H9 (cell line): ENCODE measurements at regions not wholly inside any gene's neighbourhood (a gene's known extent, or its start where the extent isn't known, plus 50 kb on each side); places are given as distances from the start of the nearest gene placed in this dataset.

Experiments used
- DNase-seq: peaks from one replicate; pipeline ENCODE4 v3.0.0-alpha.2; 2017
- H2AFZ ChIP-seq: one replicate; pipeline ENCODE4 v1.6.1; 2013; ENCODE audit warnings: mild to moderate bottlenecking, low read length, control low read depth, moderate library complexity
- H2AK5ac ChIP-seq: 2 replicates; pipeline ENCODE4 v1.6.1; 2013; ENCODE audit warnings: low read length, control low read depth, mixed read lengths; ENCODE audit not compliant: insufficient read length
- H2BK120ac ChIP-seq: one replicate; pipeline ENCODE4 v1.6.1; 2013; ENCODE audit warnings: low read depth, mild to moderate bottlenecking, low read length, control low read depth, inconsistent platforms; ENCODE audit not compliant: poor library complexity, severe bottlenecking
- H2BK12ac ChIP-seq: 2 replicates; pipeline ENCODE4 v1.6.1; 2013; ENCODE audit warnings: low read length, control low read depth, mixed read lengths, low read depth; ENCODE audit not compliant: insufficient read length
- H2BK15ac ChIP-seq: 2 replicates; pipeline ENCODE4 v1.6.1; 2013; ENCODE audit warnings: low read depth, low read length, control low read depth
- H2BK20ac ChIP-seq: one replicate; pipeline ENCODE4 v1.6.1; 2013; ENCODE audit warnings: low read depth, mild to moderate bottlenecking, low read length, control low read depth, inconsistent platforms; ENCODE audit not compliant: poor library complexity, severe bottlenecking
- H2BK5ac ChIP-seq: 2 replicates; pipeline ENCODE4 v1.6.1; 2013; ENCODE audit warnings: low read length, control low read depth, mixed read lengths; ENCODE audit not compliant: insufficient read length
- H3K14ac ChIP-seq: 2 replicates; pipeline ENCODE4 v1.6.1; 2013; ENCODE audit warnings: low read length, control low read depth; ENCODE audit not compliant: insufficient read depth
- H3K18ac ChIP-seq: 2 replicates; pipeline ENCODE4 v1.6.1; 2013; ENCODE audit warnings: low read depth, mild to moderate bottlenecking, mixed read lengths, low read length, control low read depth; ENCODE audit not compliant: insufficient read length
- H3K23ac ChIP-seq: 2 replicates; pipeline ENCODE4 v1.6.1; 2013; ENCODE audit warnings: low read length, control low read depth, mixed read lengths, low read depth; ENCODE audit not compliant: insufficient read length
- H3K23me2 ChIP-seq: 2 replicates; pipeline ENCODE4 v1.6.1; 2013; ENCODE audit warnings: low read depth, mild to moderate bottlenecking, mixed read lengths, low read length, control low read depth; ENCODE audit not compliant: insufficient read length, poor library complexity, severe bottlenecking
- H3K27ac ChIP-seq: 2 replicates; pipeline ENCODE4 v1.5.1; 2013; ENCODE audit warnings: low read length, control low read depth, mixed read lengths, low read depth; ENCODE audit not compliant: insufficient read length
- H3K27me3 ChIP-seq: 2 replicates; pipeline ENCODE4 v1.6.1; 2013; ENCODE audit warnings: low read length, control low read depth, inconsistent platforms; ENCODE audit not compliant: insufficient read depth
- H3K4ac ChIP-seq: 2 replicates; pipeline ENCODE4 v1.6.1; 2013; ENCODE audit warnings: low read depth, mild to moderate bottlenecking, control low read depth, inconsistent platforms, low read length, moderate library complexity
- H3K4me1 ChIP-seq: 2 replicates; pipeline ENCODE4 v1.6.1; 2013; ENCODE audit warnings: low read length, control low read depth, inconsistent platforms; ENCODE audit not compliant: insufficient read depth
- H3K4me2 ChIP-seq: 2 replicates; pipeline ENCODE4 v1.6.1; 2013; ENCODE audit warnings: low read length, control low read depth, mixed read lengths; ENCODE audit not compliant: insufficient read length, insufficient read depth
- H3K56ac ChIP-seq: 2 replicates; pipeline ENCODE4 v1.6.1; 2013; ENCODE audit warnings: low read depth, mild to moderate bottlenecking, mixed read lengths, low read length, control low read depth; ENCODE audit not compliant: insufficient read length
- H3K79me1 ChIP-seq: 2 replicates; pipeline ENCODE4 v1.6.1; 2013; ENCODE audit warnings: low read depth, mild to moderate bottlenecking, moderate library complexity, low read length, control low read depth, inconsistent platforms; ENCODE audit not compliant: insufficient read depth, poor library complexity, severe bottlenecking
- H3K79me2 ChIP-seq: 2 replicates; pipeline ENCODE4 v1.6.1; 2013; ENCODE audit warnings: low read length, control low read depth, inconsistent platforms; ENCODE audit not compliant: insufficient read depth
- H3K9ac ChIP-seq: 2 replicates; pipeline ENCODE4 v1.6.1; 2013; ENCODE audit warnings: low read length, control low read depth, mixed read lengths; ENCODE audit not compliant: insufficient read length; ENCODE audit errors: extremely low read depth
- H3K9me3 ChIP-seq: one replicate; pipeline ENCODE4 v1.6.1; 2013; ENCODE audit warnings: low read depth, low read length, inconsistent platforms; ENCODE audit not compliant: control insufficient read depth
- H3T11ph ChIP-seq: one replicate; pipeline ENCODE4 v1.6.1; 2013; ENCODE audit warnings: mild to moderate bottlenecking, low read length, control low read depth, inconsistent platforms
- H4K20me1 ChIP-seq: one replicate; pipeline ENCODE4 v1.6.1; 2013; ENCODE audit not compliant: control insufficient read depth, insufficient read length, insufficient read depth
- H4K5ac ChIP-seq: 2 replicates; pipeline ENCODE4 v1.6.1; 2013; ENCODE audit warnings: low read depth, mild to moderate bottlenecking, mixed read lengths, low read length, control low read depth; ENCODE audit not compliant: insufficient read length
- H4K8ac ChIP-seq: replicated peaks from 2 replicates; pipeline ENCODE4 v1.6.1; 2013; ENCODE audit warnings: low read length, control low read depth, mixed read lengths, low read depth; ENCODE audit not compliant: insufficient read length
- H4K91ac ChIP-seq: 2 replicates; pipeline ENCODE4 v1.6.1; 2013; ENCODE audit warnings: low read depth, mild to moderate bottlenecking, moderate library complexity, mixed read lengths, low read length, control low read depth; ENCODE audit not compliant: insufficient read length
- H3K27ac Mint-ChIP-seq, 3 experiments: 2 replicates in 2 of 3; 3 replicates in 1 of 3; pipeline ENCODE4 v1.8.0; 2020 to 2021; ENCODE audit warnings: mixed read lengths in 3 of 3, mild to moderate bottlenecking in 1 of 3, moderate library complexity in 1 of 3
- H3K27me3 Mint-ChIP-seq: 2 replicates; pipeline ENCODE4 v1.8.0; 2021; ENCODE audit warnings: low read depth, mild to moderate bottlenecking, moderate library complexity, mixed read lengths
- H3K36me3 Mint-ChIP-seq, 3 experiments: 2 replicates in 2 of 3; 3 replicates in 1 of 3; pipeline ENCODE4 v1.8.0; 2020 to 2021; ENCODE audit warnings: low read depth in 3 of 3, mixed read lengths in 3 of 3; ENCODE audit not compliant: insufficient read depth in 1 of 3
- H3K4me1 Mint-ChIP-seq, 2 experiments: 2 replicates each; pipeline ENCODE4 v1.8.0; 2020; ENCODE audit warnings: mixed read lengths in 2 of 2
- H3K4me3 Mint-ChIP-seq, 2 experiments: 2 replicates in 1 of 2; 3 replicates in 1 of 2; pipeline ENCODE4 v1.8.0; 2020 to 2021; ENCODE audit warnings: mild to moderate bottlenecking in 2 of 2, mixed read lengths in 2 of 2, moderate library complexity in 1 of 2
- H3K9me3 Mint-ChIP-seq, 2 experiments: 2 replicates in 1 of 2; 3 replicates in 1 of 2; pipeline ENCODE4 v1.8.0; 2020; ENCODE audit warnings: mild to moderate bottlenecking in 2 of 2, mixed read lengths in 2 of 2, moderate library complexity in 1 of 2
- CTCF ChIP-seq: fragments of 200-600 bp; sonication (generic); conservative IDR thresholded peaks from 3 replicates; pipeline ENCODE4 v1.8.0; 2021; ENCODE audit warnings: antibody characterized with exemption, mild to moderate bottlenecking
- WGBS: extraction: QIAGEN DNeasy Blood & Tissue Kit; methylation state at CpG from one replicate; pipeline ENCODE4 v1.1.7; 2013; ENCODE audit warnings: missing lambda C conversion rate, low lambda C conversion rate, mixed read lengths; ENCODE audit not compliant: insufficient read length; ENCODE audit errors: extremely low coverage; 5-methylcytosine and 5-hydroxymethylcytosine counted together

- WGBS = no CpG with 5 or more reads among the region's 4 CpGs
- H3K9me3 Mint-ChIP-seq = peaks cover 37 to 42% of the 10 kb centered on the region in 2 experiments
These were observed 190.9 kb upstream of the PITRM1 start for GRCh38 chr10:3363311-3364045.

More at GRCh38 chr10:3363311-3364045, 190.9 kb upstream of the PITRM1 start:
- Histone ChIP-seq H3T11ph (no peak overlapping the region), H2BK20ac (no peak overlapping the region), H2BK12ac (no peak overlapping the region), H2AK5ac (no peak overlapping the region), H3K4me1 (no peaks in the 10 kb centered on the region), H3K27ac (no peak overlapping the region), H3K56ac (no peak overlapping the region), H3K23me2 (no peaks in the 10 kb centered on the region), H4K5ac (no peak overlapping the region), H2BK120ac (no peak overlapping the region), H3K18ac (no peak overlapping the region), H3K14ac (no peak overlapping the region), H3K23ac (no peak overlapping the region), H3K79me1 (no peaks in the 10 kb centered on the region), H4K91ac (no peak overlapping the region), H3K4me2 (no peak overlapping the region), H2AFZ (no peak overlapping the region), H3K79me2 (no peaks in the 10 kb centered on the region), H2BK15ac (no peak overlapping the region), H3K27me3 (no peaks in the 10 kb centered on the region), H4K8ac (no peak overlapping the region), H3K9ac (no peak overlapping the region), H2BK5ac (no peak overlapping the region), H4K20me1 (no peaks in the 10 kb centered on the region), H3K9me3 (peaks cover 27% of the 10 kb centered on the region), H3K4ac (no peak overlapping the region)
- Mint-ChIP-seq H3K36me3 (peaks cover 2 to 23% (median 22%) of the 10 kb centered on the region in 3 experiments; a peak in 6 of 7 replicates), H3K4me1 (no peaks in the 10 kb centered on the region), H3K4me3 (no peak overlapping the region), H3K27me3 (no peaks in the 10 kb centered on the region; the same call in none of the 2 replicates), H3K27ac (no peak overlapping the region)
- TF ChIP-seq CTCF = no peak
- DNase-seq = no peak
